Liver (tissue), 7 donors: ENCODE measurements at regions not wholly inside any gene's neighbourhood (a gene's known extent, or its start where the extent isn't known, plus 50 kb on each side); places are given as distances from the start of the nearest gene placed in this dataset.

Experiments used
- DNase-seq: peaks from one replicate; pipeline ENCODE4 v3.0.0-alpha.2; 2017; ENCODE audit warnings: low spot score
- H3K27ac ChIP-seq, 2 donors: one replicate each; pipeline ENCODE4 v1.7.0; 2013; ENCODE audit warnings: inconsistent platforms in 2 of 2, low read length in 2 of 2, control low read depth in 1 of 2, low read depth in 1 of 2, mild to moderate bottlenecking in 1 of 2
- H3K27me3 ChIP-seq, 4 donors: one replicate each; pipeline versions ENCODE4 v1.6.1 to v1.7.0; 2013; ENCODE audit warnings: low read length in 3 of 4, inconsistent platforms in 1 of 4, mild to moderate bottlenecking in 1 of 4, moderate library complexity in 1 of 4; ENCODE audit not compliant: control insufficient read depth in 4 of 4, insufficient read depth in 4 of 4
- H3K36me3 ChIP-seq, 4 donors: one replicate each; pipeline versions ENCODE4 v1.6.1 to v1.7.0; 2013; ENCODE audit warnings: low read length in 3 of 4, mild to moderate bottlenecking in 3 of 4, low read depth in 1 of 4, moderate library complexity in 1 of 4; ENCODE audit not compliant: control insufficient read depth in 4 of 4, insufficient read depth in 3 of 4
- H3K4me1 ChIP-seq, 4 donors: one replicate each; pipeline versions ENCODE4 v1.6.1 to v1.7.0; 2013; ENCODE audit warnings: low read length in 3 of 4, mild to moderate bottlenecking in 3 of 4, moderate library complexity in 1 of 4; ENCODE audit not compliant: control insufficient read depth in 4 of 4, insufficient read depth in 4 of 4
- H3K4me3 ChIP-seq, 3 donors: one replicate each; pipeline versions ENCODE4 v1.6.1 to v1.7.0; 2013; ENCODE audit warnings: low read length in 3 of 3, control low read depth in 1 of 3, low read depth in 1 of 3, mild to moderate bottlenecking in 1 of 3
- H3K9ac ChIP-seq, 2 donors: one replicate each; pipeline ENCODE4 v1.7.0; 2013; ENCODE audit warnings: low read length in 2 of 2, mild to moderate bottlenecking in 2 of 2, moderate library complexity in 2 of 2, control low read depth in 1 of 2, low read depth in 1 of 2
- H3K9me3 ChIP-seq, 4 donors: one replicate each; pipeline versions ENCODE4 v1.6.1 to v1.7.0; 2013; ENCODE audit warnings: low read length in 3 of 4; ENCODE audit not compliant: control insufficient read depth in 4 of 4
- EGR1 ChIP-seq, 2 donors: IDR thresholded peaks; 2 replicates each; pipeline ENCODE4 v1.6.1; 2016 to 2018; ENCODE audit warnings: antibody characterized with exemption in 2 of 2, low read depth in 2 of 2
- FOXA1 ChIP-seq: IDR thresholded peaks from 2 replicates; pipeline ENCODE4 v1.6.1; 2016; ENCODE audit warnings: antibody characterized with exemption
- FOXA2 ChIP-seq: IDR thresholded peaks from 2 replicates; pipeline ENCODE4 v1.6.1; 2016; ENCODE audit warnings: antibody characterized with exemption
- GABPA ChIP-seq, 2 donors: IDR thresholded peaks in 1 of 2; conservative IDR thresholded peaks in 1 of 2; 2 replicates each; pipeline ENCODE4 v1.6.1; 2016; ENCODE audit warnings: antibody characterized with exemption in 2 of 2, mild to moderate bottlenecking in 1 of 2, moderate library complexity in 1 of 2
- HNF4A ChIP-seq, 2 donors: conservative IDR thresholded peaks; 2 replicates each; pipeline ENCODE4 v1.6.1; 2016; ENCODE audit warnings: antibody characterized with exemption in 2 of 2, mild to moderate bottlenecking in 2 of 2
- HNF4G ChIP-seq: IDR thresholded peaks from 2 replicates; pipeline ENCODE4 v1.6.1; 2016; ENCODE audit warnings: antibody characterized with exemption
- JUND ChIP-seq, 2 donors: IDR thresholded peaks; 2 replicates each; pipeline ENCODE4 v1.6.1; 2016; ENCODE audit warnings: antibody characterized with exemption in 2 of 2
- NR2F2 ChIP-seq: IDR thresholded peaks from 2 replicates; pipeline ENCODE4 v1.6.1; 2016; ENCODE audit warnings: antibody characterized with exemption
- RAD21 ChIP-seq, 2 donors: IDR thresholded peaks; 2 replicates each; pipeline ENCODE4 v1.6.1; 2016; ENCODE audit warnings: antibody characterized with exemption in 2 of 2, mild to moderate bottlenecking in 2 of 2
- RXRA ChIP-seq, 2 donors: IDR thresholded peaks; 2 replicates each; pipeline ENCODE4 v1.6.1; 2017 to 2018; ENCODE audit warnings: antibody characterized with exemption in 2 of 2, mild to moderate bottlenecking in 1 of 2
- SP1 ChIP-seq: IDR thresholded peaks from 2 replicates; pipeline ENCODE4 v1.6.1; 2018; ENCODE audit warnings: antibody characterized with exemption, mild to moderate bottlenecking
- TAF1 ChIP-seq: conservative IDR thresholded peaks from 2 replicates; pipeline ENCODE4 v1.6.1; 2016; ENCODE audit warnings: antibody characterized with exemption, mild to moderate bottlenecking
- YY1 ChIP-seq: IDR thresholded peaks from 2 replicates; pipeline ENCODE4 v1.6.1; 2016; ENCODE audit warnings: antibody characterized with exemption, mild to moderate bottlenecking
- WGBS: extraction: QIAGEN DNeasy Blood & Tissue Kit; methylation state at CpG from one replicate; pipeline ENCODE4 v1.1.7; 2013; 5-methylcytosine and 5-hydroxymethylcytosine counted together
- TF ChIP-seq, protein P1 (sequence below): IDR thresholded peaks from 2 replicates; pipeline ENCODE4 v1.6.1; 2016; ENCODE audit warnings: antibody characterized with exemption, mild to moderate bottlenecking
- TF ChIP-seq, protein P2 (sequence below): IDR thresholded peaks from 2 replicates; pipeline ENCODE4 v1.6.1; 2016; ENCODE audit warnings: antibody characterized with exemption
- TF ChIP-seq, protein P3 (sequence below): IDR thresholded peaks from 2 replicates; pipeline ENCODE4 v1.6.1; 2016; ENCODE audit warnings: antibody characterized with exemption
- TF ChIP-seq, protein P4 (sequence below): IDR thresholded peaks from 2 replicates; pipeline ENCODE4 v1.6.1; 2016; ENCODE audit warnings: antibody characterized with exemption
- donor health status: healthy.
- donor health status: healthy.
- donor health status: healthy.
- donor health status: healthy.

DNA sequence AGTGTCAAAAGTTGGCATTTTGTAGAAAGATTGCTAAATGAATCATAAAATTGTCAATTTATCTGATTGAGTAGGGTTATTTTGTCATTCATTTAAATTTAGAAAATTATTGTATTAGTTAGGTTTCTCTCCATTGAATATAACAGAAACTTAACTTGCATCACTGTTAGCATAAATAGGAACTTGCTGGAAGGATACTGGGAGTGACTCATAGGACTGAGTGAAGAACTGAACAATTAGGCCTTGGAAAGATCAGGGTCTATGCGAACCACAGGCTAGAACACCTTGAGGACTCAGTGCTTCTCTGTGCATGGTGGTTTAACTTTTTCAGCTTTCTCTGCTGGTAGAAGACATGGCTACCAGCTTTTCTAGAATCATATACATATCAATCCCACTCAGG, 67.7 kb upstream of the IFNGR1 start (continued):
- TF ChIP-seq, protein P1, sequence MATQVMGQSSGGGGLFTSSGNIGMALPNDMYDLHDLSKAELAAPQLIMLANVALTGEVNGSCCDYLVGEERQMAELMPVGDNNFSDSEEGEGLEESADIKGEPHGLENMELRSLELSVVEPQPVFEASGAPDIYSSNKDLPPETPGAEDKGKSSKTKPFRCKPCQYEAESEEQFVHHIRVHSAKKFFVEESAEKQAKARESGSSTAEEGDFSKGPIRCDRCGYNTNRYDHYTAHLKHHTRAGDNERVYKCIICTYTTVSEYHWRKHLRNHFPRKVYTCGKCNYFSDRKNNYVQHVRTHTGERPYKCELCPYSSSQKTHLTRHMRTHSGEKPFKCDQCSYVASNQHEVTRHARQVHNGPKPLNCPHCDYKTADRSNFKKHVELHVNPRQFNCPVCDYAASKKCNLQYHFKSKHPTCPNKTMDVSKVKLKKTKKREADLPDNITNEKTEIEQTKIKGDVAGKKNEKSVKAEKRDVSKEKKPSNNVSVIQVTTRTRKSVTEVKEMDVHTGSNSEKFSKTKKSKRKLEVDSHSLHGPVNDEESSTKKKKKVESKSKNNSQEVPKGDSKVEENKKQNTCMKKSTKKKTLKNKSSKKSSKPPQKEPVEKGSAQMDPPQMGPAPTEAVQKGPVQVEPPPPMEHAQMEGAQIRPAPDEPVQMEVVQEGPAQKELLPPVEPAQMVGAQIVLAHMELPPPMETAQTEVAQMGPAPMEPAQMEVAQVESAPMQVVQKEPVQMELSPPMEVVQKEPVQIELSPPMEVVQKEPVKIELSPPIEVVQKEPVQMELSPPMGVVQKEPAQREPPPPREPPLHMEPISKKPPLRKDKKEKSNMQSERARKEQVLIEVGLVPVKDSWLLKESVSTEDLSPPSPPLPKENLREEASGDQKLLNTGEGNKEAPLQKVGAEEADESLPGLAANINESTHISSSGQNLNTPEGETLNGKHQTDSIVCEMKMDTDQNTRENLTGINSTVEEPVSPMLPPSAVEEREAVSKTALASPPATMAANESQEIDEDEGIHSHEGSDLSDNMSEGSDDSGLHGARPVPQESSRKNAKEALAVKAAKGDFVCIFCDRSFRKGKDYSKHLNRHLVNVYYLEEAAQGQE = no peak
- TF ChIP-seq NR2F2 (no peak), RXRA (IDR thresholded peaks at IDR 0.05) (no peak)

DNA sequence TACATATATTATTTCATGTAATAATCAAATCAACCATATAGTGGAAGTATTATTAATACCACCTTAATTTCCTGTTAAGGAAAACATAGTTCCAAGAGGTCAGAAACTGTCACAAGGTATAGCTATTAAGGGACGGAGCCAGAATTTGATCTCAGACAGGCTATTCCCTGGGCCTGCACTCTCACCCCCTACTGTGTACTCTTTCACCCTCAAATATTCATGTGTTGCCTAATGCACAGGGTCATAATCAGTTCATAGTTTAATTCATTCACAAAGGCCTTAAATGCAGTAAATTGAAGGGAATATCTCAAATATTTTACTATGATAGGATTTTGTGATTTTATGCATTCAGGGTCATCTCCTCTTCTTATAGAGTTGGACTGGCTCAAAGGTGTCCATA, 67.2 kb upstream of the IFNGR1 start:
- no peak overlapping the region for H3K9ac ChIP-seq
- no peak for DNase-seq
- no peaks in the 10 kb centered on the region for H3K27me3 ChIP-seq
- H3K36me3 ChIP-seq = no peaks in the 10 kb centered on the region
- H3K27ac ChIP-seq = no peak overlapping the region
- H3K4me3 ChIP-seq = no peak overlapping the region
- H3K9me3 ChIP-seq = peaks cover 0 to 2% (median under 1%) of the 10 kb centered on the region in 4 donors
- TF ChIP-seq TAF1 (no peak), EGR1 (IDR thresholded peaks at IDR 0.05; ENCODE audit: low read depth in 2 of 2) (no peak), HNF4G (no peak), SP1 (no peak), NR2F2 (no peak), FOXA1 (no peak)
- TF ChIP-seq, protein P2, sequence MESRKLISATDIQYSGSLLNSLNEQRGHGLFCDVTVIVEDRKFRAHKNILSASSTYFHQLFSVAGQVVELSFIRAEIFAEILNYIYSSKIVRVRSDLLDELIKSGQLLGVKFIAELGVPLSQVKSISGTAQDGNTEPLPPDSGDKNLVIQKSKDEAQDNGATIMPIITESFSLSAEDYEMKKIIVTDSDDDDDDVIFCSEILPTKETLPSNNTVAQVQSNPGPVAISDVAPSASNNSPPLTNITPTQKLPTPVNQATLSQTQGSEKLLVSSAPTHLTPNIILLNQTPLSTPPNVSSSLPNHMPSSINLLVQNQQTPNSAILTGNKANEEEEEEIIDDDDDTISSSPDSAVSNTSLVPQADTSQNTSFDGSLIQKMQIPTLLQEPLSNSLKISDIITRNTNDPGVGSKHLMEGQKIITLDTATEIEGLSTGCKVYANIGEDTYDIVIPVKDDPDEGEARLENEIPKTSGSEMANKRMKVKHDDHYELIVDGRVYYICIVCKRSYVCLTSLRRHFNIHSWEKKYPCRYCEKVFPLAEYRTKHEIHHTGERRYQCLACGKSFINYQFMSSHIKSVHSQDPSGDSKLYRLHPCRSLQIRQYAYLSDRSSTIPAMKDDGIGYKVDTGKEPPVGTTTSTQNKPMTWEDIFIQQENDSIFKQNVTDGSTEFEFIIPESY = no peak
- TF ChIP-seq, protein P1 = no peak
- TF ChIP-seq, protein P3, sequence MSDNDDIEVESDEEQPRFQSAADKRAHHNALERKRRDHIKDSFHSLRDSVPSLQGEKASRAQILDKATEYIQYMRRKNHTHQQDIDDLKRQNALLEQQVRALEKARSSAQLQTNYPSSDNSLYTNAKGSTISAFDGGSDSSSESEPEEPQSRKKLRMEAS = no peak
- TF ChIP-seq, protein P4, sequence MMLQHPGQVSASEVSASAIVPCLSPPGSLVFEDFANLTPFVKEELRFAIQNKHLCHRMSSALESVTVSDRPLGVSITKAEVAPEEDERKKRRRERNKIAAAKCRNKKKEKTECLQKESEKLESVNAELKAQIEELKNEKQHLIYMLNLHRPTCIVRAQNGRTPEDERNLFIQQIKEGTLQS = no peak
- 96% methylated on average over 1 of the region's 1 CpG for WGBS
- no peaks in the 10 kb centered on the region for H3K4me1 ChIP-seq

DNA sequence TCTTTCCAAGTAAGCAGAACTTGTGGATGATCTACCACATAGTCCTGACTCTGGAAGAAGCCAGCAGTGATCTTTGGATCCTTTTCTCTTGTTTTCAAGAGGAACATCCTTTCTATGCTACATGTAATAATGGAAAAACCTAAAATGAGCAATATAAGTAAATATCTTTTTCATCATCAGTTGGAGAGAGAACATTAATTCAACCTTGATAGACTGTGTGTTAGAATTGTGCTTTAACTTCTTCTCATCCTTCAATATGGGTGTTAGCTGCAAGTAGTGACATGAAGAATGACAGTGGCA, 65.6 kb upstream of the IFNGR1 start:
- Histone ChIP-seq H3K4me3 (no peak overlapping the region), H3K4me1 (no peaks in the 10 kb centered on the region), H3K27me3 (no peaks in the 10 kb centered on the region), H3K9ac (no peak overlapping the region), H3K27ac (no peak overlapping the region), H3K9me3 (peaks cover 0 to 2% (median under 1%) of the 10 kb centered on the region in 4 donors), H3K36me3 (no peaks in the 10 kb centered on the region)
- TF ChIP-seq GABPA (IDR thresholded peaks at IDR 0.05 in 1 of 2, conservative IDR thresholded peaks at IDR 0.05 in 1 of 2) (no peak), JUND (IDR thresholded peaks at IDR 0.05) (no peak), FOXA2 (no peak), SP1 (no peak), YY1 (no peak), NR2F2 (no peak), HNF4G (no peak), FOXA1 (no peak), HNF4A (conservative IDR thresholded peaks at IDR 0.05) (no peak), RAD21 (IDR thresholded peaks at IDR 0.05) (no peak), RXRA (IDR thresholded peaks at IDR 0.05) (no peak)
- TF ChIP-seq, protein P4 = no peak
- TF ChIP-seq, protein P1 = no peak
- TF ChIP-seq, protein P3 = no peak
- no peak for DNase-seq
